Neutrophil (primary cell): ENCODE measurements at regions not wholly inside any gene's neighbourhood (a gene's known extent, or its start where the extent isn't known, plus 50 kb on each side); places are given as distances from the start of the nearest gene placed in this dataset.
"Not testable (repeated sequence)": the region's sequence is repeated elsewhere in the genome, so short reads cannot be mapped to it uniquely, and the experiment has no call there.

Experiments used
- H3K27ac ChIP-seq: fragments of 200-600 bp; sonication (generic); 2 replicates; pipeline ENCODE4 v1.5.1; 2016; ENCODE audit warnings: mild to moderate bottlenecking, moderate library complexity
- H3K27me3 ChIP-seq: fragments of 200-600 bp; sonication (generic); 2 replicates; pipeline ENCODE4 v1.6.0; 2016; ENCODE audit warnings: mild to moderate bottlenecking
- H3K36me3 ChIP-seq: fragments of 200-600 bp; sonication (generic); 2 replicates; pipeline ENCODE4 v1.5.1; 2017
- H3K4me1 ChIP-seq, 2 experiments: fragments of 200-600 bp in 1 of 2; sonication (generic) in 1 of 2; 1 replicate in 1 of 2; 2 replicates in 1 of 2; pipeline versions ENCODE4 v1.5.1 to v1.6.1; 2013 to 2016; ENCODE audit warnings: low read depth in 1 of 2, low read length in 1 of 2, mild to moderate bottlenecking in 1 of 2, moderate library complexity in 1 of 2; ENCODE audit not compliant: control insufficient read depth in 1 of 2, insufficient read depth in 1 of 2
- H3K4me3 ChIP-seq, 2 experiments: fragments of 200-600 bp in 1 of 2; sonication (generic) in 1 of 2; 1 replicate in 1 of 2; 2 replicates in 1 of 2; pipeline ENCODE4 v1.5.1; 2013 to 2016; ENCODE audit warnings: low read depth in 1 of 2, low read length in 1 of 2, mild to moderate bottlenecking in 1 of 2, moderate library complexity in 1 of 2
- H3K9me3 ChIP-seq: fragments of 200-600 bp; sonication (generic); 2 replicates; pipeline ENCODE4 v1.5.1; 2016
- CTCF ChIP-seq: fragments of 200-600 bp; sonication (generic); IDR thresholded peaks from 2 replicates; pipeline ENCODE4 v1.5.1; 2016; ENCODE audit warnings: antibody characterized with exemption

GRCh38 chr3:128545120-128545752, 52.2 kb upstream of the GATA2 start:
- H3K9me3 ChIP-seq: no peaks in the 10 kb centered on the region
- TF ChIP-seq CTCF: no peak
- H3K36me3 ChIP-seq: no peaks in the 10 kb centered on the region
- H3K4me1 ChIP-seq: no peaks in the 10 kb centered on the region
- H3K27me3 ChIP-seq: peaks cover 15% of the 10 kb centered on the region
- no peak overlapping the region for H3K4me3 ChIP-seq
- H3K27ac ChIP-seq: no peak overlapping the region

- H3K36me3 ChIP-seq: no peaks in the 10 kb centered on the region
- no peak overlapping the region for H3K27ac ChIP-seq
- peaks cover 6% of the 10 kb centered on the region for H3K27me3 ChIP-seq
- no peak for TF ChIP-seq CTCF
- H3K4me1 ChIP-seq: no peaks in the 10 kb centered on the region
- H3K9me3 ChIP-seq: no peaks in the 10 kb centered on the region
- H3K4me3 ChIP-seq: no peak overlapping the region
Observed at GRCh38 chr3:128544190-128544589, 51.2 kb upstream of the GATA2 start.

GRCh38 chr3:128543570-128544174, 50.7 kb upstream of the GATA2 start:
- not testable (repeated sequence) for H3K27me3 ChIP-seq, H3K27ac ChIP-seq, H3K36me3 ChIP-seq, H3K4me3 ChIP-seq, H3K9me3 ChIP-seq, H3K4me1 ChIP-seq
